ENCODE measurements at regions not wholly inside any gene's neighbourhood (a gene's known extent, or its start where the extent isn't known, plus 50 kb on each side); places are given as distances from the start of the nearest gene placed in this dataset.

DNA sequence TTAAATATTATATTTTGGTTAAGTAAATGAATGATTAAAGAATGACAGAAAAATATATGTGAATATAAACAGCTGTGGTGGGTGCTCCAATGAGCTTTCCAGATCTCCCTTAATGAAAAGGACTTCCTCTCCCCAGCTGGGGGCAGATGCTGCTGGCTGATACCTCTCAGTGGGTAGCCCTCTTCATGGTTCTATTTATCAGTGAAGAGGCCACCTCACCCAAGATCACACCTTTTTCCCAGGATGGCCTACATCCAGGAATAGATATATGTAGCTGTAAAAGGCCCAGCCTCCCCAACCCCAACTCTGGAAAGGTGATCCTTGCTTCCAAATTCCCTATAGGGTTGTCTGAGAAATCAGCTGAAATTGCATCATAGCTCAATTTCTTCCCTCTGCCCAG, 135.2 kb upstream of the ACVR2A start:
- DNase-seq: no peak

DNA sequence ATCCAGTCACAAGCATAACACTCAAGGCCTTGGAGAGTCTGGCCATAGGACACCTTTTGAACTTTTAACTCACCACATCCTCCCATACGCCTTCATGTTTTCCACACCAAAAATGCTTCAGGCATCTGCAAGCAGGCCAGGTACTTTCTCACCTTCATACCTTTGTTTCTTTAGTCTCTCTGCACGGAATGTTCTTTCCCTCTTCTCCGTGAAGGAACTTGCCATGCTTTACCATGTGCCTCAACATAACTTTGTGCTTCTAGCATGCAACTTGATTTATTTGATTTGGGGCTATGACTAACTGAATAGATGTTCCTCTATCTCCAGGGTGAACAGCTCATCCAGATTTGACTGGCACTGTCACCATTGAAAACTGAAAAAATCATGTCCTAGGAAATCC, 141.7 kb upstream of the ACVR2A start:
- no peak for DNase-seq

DNA sequence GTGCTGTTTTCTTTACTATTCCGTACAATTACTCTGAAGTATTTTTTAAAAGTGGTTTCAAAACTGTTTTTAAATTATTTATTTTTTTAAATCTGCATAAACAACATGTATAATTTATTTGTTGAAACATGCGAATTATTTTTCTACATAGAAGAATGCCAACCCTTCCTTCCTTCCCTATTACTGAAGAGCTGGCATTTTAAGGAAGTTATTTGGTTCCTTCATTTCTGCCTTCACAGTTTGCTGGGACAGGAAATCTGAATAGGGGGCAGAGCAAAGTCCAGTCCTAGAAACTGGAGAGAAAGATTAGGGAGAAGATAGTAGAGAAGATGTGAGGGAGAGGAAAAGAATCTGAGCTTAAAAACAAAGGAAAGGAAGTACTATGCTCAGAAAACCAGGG, 146.7 kb upstream of the ACVR2A start:
- DNase-seq: no peak

DNA sequence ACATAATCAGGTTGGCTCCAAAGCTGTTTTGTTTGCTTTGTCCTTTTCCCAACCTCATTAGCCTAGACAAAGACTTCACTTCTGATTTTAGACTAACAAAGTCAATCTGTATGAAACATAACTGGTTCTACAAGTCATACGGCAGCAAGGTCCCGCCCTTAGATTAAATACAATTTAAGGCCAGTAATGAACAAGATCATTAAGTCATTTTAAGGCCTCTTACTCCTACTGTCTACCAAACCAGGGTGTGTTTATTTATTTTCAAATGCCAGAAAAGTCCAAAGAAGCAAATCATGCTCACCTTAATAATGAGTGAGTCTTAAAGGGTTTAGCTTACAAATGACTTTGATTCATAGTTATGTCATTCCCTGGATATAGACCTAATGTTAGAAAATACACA, 148.4 kb upstream of the ACVR2A start:
- no peak for DNase-seq

DNA sequence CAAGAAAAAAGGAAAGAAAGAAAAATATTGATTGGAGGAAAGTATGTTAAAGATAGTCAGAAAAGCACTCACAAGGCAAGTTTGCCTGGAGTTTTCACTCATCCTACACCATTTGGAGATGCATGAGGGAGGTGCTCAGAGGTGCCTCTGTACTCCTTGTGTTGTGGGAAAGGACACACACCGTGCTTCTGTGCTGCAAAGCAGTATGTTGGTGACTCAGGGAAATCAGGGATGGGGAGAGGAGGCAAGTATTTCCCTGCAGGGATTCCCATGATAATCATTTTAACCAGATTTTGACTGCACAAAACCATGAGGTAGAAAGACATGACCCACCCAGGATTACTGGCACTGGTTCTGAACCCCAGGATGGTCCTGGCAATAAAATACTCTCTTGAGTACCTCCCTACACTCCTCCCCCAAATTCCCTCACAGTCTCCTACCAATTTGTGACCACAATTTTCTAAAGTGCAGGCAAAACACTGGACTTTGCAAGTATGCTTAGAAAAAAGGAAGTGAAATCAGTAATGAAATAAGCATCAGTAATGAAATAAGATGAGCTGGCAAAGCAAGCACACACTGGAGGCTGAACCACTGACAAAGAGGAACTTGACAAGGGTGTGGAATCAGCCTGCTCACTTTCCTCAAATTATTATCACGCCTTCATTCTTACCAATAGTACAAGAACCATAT, 155.5 kb upstream of the ACVR2A start:
- DNase-seq: no peak

DNA sequence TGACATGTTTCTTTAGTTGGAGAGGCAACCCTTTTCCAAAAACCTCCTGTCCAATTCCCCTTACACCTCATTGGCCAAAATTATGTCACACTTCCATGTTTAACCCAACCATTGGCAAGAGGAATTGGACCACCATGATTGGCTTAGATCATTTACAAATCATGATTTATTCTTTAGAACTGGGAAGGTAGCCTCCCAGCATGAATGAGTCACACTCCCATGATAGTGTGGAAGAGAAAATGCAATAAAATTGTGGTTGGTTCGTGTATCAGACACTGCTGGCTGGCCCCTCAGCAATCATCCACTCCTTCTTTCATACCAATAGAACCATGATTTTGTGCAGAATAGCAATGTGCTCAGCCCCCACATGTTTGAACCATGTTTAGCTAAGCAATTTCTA, 156.6 kb upstream of the ACVR2A start:
- DNase-seq: no peak

DNA sequence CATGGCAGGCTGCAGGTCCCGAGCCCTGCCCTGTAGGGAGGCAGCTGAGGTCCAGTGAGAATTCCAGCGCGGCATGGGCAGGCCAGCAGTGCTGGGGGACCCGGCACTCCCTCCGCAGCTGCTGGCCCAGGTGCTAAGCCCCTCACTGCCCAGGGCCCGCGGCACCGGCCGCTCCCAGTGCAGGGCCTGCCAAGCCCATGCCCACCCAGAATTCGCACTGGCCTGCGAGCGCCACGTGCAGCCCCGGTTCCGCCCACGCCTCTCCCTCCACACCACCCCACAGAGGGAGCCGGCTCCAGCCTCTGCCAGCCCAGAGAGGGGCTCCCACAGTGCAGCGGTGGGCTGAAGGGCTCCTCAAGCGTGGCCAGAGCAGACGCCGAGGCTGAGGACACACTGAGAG, 158.5 kb upstream of the ACVR2A start:
- DNase-seq: no peak

DNA sequence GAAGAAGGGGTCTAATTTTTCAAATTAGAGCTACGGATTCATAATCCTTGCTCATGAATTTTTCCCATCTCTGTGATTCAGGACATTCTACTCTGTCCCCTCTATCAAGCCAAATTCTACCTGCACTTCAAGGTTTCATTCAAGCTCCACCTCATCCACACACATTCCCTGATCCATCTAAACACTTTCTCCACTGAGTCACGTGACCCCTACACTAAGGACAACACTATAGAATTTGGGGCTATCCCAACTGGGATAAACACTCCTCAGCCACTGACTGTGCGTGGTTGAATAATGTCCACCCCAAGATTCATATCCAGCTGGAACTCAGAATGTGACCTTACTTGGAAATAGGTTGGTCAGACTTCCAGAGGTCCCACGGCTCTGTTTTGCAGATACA, 159.9 kb upstream of the ACVR2A start:
- no peak for DNase-seq

DNA sequence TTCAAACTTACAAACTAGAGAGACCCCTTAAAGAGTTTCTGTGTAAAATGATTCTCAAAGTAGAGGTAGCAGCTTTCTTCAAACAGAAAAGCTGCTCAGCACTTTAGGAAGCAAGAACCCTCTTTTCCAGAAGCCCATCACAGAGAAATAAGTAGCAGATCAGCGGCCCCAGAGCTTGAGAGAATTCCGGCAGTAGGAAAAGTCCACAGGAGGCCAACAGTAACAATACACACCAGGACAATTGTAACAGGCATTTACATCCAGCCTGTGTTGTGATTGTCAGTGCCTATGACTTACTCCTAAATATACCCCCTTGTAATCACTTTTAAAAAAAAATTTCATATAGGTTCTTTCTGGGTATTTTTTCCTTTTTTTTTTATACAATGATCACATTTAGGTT, 161.4 kb upstream of the ACVR2A start:
- DNase-seq: no peak

DNA sequence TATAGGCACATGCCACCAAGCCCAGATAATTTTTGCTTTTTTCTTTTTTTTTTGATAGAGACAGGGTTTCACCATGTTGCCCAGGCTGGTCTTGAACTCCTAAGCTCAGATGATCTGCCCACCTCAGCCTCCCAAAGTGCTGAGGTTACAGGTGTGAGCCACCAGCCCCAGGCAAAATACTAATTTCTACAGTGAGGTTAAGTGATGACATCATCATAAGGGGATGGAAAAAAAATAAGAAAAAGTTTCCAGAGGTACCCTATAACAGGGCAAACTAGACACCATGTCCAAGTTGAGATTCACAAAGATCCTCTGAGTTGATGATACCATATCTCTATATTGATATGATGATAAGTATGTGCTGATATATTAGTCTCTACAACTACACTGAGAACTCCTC, 163.7 kb upstream of the ACVR2A start:
- DNase-seq: no peak

DNA sequence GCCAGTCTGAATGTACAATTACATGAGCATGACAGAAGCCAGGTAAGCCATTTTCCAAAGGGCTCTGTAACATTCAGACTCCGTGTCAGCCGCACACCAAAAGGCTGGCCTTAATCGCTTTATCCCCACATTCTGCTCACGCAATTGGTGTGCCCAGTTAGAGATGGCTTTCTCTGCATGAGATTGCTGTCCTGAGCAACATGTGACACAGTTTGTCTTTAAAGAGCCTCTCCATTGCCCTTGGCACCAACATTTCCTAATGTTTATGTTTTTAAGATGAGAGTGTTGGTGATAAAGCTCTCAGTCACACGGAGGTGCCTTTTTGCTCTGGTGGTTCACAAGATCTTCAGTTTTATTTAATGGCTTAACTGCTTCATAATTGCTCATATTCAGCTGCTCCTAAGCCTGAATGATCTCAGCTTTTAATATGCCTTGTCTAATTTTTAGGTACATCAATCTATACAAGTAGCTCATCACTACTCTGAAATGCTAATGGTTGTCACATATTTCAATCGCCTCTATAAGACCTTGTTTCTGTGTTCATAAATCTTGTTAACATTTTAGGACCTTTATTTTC, 164.8 kb upstream of the ACVR2A start:
- DNase-seq: no peak

DNA sequence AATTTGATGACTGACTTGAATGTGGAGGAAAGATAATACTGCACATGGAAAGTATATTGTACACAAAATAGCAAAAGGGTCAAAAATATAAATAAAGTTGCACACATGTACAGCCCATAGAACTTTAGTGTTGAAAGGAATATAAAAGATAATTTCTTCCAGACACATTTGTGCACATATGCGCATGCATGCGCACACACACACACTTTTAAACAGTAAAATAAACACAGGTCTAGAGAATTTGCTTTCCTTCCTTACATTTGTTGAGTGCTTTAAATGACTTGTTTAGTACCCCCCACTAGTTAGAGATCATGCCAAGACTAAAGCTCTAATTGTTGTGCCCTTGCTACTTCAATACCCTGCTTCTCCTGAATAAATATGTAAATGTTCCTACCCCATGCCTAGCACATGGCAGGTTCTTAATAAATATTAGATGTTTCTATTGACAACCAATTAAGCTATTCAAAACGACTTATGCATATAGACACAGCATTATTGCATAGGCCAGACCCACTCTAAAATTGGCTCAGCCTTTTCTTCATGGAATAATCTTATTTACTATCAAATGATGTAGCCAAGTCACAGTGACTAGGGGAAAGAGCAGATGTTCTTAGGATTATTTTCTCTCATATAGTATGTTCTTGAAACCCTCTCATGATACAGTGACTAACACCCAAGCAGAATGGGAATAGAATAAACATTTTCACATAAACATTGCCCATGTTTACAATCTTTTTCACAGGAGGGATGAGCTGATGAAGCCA, 165.5 kb upstream of the ACVR2A start:
- DNase-seq: no peak

DNA sequence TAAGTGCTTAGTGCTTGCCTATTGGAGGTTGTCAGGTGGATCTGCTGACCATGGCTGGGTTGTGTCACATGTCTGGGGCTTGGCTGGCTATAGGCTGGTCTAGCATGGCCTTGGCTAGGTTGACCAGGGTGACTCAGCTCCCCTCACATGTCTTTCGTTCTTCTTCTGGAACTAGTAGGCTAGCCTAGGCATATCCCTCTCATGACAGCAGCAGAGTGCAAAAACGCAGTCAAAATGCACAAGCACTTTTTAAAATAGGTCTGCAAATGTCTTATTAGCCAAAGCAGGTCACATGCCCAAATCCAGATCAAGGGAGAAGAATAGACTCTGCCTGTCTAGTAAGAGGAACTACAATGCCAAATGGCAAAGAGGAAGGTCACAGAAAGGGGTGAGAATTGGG, 179.7 kb upstream of the ACVR2A start:
- DNase-seq: no peak

DNA sequence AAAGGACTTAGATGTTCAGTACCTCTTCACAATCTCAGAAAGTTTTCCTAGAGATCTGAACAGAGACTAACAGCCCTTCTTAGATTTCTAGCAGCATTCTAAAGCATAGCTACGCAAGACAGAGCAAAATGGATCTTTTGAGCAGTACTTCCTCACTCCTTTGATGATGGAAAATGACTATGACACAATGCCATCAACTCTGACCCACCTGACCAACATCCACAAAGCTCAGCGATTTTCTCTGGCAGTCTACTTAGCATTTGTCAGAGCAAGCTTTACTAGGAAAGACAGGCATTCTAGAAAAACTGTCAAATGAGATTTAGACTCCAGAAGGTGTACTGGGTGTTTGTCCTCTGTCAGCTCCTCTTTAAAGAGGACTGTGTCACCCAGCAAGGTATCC, 180.9 kb upstream of the ACVR2A start:
- DNase-seq: no peak

DNA sequence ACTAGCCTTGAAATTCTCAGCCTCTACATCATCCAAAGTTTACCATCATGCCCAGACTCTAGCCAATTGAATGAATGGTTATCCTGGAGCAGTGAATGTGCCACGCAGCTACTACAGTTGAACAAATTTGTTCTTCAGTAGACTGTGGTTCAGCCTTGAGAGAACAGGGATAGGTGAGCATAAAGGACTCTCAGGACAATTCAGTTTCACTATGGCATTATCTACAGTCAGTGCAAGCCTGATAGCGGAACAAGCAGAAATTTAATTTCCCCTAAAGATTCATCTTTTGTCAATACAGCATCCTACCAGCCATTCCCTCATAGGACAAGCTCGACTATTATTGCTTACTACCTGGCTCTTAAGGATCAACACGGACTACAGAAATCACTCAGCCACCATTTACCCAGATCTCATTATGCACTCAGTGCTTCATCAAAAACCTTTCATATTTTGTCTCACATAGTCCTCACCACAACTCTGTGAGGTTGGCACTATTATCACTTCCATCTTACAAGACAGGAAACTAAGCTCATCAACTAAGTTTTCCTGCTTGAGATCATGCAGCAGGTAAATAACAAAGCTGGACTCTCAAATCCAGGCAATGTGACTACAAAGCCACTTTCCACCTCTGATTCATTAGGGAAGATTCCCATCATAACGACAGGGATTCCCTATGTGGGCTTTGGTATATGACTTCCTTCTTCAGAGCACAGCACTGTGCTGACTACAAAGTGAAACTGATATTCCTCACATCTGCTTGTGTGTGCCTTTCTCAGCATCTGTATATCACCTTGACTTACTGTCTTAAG, 181.5 kb upstream of the ACVR2A start:
- DNase-seq: no peak

DNA sequence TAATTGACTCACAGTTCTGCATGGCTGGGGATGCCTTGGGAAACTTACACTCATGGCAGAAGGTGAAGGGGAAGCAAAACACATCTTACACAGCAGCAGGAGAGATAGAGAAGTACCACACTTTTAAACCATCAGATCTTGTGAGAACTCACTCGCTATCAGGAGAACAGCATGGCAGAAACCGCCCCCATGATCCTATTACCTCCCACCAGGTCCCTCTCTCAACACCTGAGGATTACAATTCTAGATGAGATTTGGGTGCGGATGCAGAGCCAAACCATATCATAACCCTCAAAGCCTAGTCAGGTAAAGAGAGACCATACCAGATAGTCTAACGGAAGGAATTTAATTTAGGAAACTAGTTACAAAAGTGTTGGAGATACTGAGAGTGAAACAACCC, 182.6 kb upstream of the ACVR2A start:
- no peak for DNase-seq

DNA sequence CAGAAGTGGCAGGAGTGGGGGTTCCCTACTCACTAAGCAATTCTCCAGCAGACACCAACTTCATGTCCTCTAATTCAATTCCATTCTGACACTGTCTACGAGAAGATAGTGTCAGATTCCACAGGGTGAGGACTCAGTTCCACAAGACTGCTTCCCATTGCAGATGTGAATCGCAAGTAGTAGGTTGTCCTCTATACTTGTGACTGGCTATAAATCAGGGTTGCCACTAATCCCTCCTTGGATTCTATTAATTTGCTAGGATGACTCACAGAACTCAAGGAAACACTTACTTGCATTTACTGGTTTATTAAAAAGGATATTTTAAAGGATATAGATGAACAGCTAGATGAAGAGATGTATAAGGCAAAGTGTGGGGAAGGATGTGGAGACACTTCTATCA, 184.1 kb upstream of the ACVR2A start:
- no peak for DNase-seq

DNA sequence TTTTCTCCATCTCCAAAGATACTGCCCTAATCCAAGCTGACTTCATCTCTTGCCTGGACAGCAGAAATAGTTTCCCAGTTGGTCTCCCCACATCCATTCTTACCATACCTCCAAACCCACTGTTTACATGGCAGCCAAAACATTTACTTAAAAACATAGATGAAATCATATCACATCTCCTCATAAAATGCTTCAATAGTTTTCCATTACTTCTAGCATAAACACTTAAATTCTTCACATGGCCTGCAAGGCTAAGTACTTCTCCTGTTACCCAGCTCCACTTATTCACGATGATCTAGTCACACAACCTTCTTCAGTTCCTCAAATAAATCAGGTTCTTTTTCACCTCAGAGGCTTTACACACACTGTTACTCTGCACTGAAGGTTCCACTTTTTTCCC, 185.8 kb upstream of the ACVR2A start:
- DNase-seq: no peak

DNA sequence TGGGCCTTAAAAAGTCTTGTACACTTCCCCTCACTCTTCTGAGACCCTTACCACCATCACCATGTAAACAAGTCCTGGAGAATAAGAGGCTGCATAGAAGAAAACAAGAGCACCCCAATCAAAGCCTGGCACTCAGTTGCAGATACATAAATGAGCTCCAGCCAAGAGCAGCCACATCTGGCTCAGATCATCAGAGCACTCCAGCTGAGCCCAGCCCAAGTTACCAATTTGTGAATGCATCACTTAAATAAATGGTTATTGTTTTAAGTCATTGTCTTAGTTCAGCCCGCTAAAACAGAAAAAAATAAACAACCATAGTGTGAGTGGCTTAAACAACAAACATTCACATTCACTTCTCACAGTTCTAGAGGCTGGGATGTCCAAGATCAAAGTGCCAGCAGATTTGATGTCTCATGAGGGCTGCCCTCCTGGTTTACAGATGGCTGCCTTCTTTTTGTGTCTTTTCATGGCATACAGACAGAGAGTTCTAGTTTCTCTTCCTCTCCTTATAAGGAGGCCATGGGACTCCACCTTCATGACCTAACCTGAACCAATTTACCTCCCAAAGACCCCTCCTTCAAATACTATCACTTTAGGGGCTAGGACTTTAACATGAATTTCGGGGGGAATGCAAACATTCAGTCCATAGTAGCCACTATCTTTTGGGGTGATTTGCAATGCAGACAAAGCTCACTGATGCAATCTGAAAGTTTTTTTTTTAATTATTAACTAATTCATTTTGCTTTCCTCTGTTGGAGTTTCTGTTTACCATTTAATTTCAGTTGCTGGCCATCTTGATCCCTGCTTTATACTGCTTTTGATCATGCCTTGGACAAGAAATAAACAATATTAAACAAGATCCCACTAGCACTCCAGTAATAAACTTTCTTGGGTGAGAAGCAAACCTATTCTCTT, 187.5 kb upstream of the ACVR2A start:
- no peak for DNase-seq

DNA sequence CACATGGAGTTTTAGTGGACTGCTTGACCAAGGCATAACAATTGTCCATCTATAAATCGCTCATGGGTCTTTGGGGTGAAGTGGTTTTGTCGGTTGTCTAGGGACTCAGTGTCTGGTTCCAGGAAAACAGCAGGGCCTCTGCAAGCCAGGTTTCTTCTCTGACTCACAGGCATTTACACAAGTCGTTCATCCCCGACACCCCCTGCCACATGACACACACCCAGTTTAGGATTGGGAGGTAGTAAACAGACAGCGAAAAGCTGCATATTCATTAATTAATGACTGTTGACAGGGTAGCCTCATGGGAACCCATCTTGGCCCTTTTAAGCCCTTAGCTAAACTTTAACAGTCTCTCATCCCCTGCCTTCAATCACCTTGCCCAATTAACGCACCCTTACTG, 194.8 kb upstream of the ACVR2A start:
- DNase-seq: no peak

DNA sequence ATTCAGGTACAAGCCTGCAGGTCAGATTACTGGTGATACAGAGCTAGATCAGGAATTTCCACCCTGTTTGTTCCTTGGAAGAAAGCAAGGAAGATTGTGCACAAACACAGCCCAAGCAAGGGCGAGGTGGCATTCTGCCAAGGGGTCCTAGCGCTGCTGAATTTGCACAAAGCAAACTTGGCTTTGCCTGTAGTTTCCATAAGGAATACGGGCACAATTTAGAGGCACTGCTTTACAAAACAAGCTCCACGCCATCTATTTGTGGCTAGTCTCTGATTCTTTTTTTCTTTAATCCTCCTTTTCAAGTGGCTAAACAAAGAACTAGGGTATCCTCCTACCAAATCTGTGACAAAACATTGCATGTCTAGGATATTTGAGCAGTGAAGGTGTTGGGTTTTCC, 195.5 kb upstream of the ACVR2A start:
- DNase-seq: no peak

DNA sequence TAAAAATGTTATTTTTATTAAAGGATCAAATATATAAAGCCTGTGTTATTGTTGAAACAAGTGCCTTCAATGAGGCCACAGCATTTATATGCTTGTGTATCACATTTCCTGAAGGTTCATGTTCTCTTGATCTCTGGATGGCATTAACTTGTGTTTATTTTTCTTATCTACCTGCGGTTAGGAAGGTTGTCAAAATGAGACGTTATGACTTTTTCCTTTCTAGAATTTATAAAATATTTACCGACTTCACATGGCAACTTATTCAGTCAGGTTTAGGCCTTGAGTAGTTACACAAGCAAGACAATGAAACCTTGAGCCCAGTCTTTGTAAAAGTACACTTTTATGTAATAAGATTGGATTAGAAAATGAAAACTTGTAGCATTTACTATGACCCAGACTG, 196.4 kb upstream of the ACVR2A start:
- no peak for DNase-seq

DNA sequence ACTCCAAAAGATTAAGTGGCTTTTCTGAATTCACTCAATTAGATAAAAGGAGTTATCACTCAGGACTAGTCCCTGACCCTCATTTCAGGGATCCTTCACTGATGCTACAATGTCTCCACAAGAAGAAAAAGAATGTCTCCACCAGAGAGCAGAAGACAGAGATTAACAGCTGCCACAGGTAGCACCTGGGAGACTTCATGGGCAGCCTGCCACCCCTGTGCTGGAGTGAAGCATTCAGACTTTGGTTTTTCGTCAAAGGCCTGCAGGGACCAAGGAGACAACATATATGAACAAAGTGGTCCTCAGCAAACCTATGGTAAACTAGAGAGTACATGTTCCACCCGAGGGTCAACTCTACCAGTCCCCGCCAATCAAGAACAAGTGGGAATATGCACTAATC, 197.0 kb upstream of the ACVR2A start:
- DNase-seq: no peak
